ENCODE measurements at regions not wholly inside any gene's neighbourhood (a gene's known extent, or its start where the extent isn't known, plus 50 kb on each side); places are given as distances from the start of the nearest gene placed in this dataset.

DNA sequence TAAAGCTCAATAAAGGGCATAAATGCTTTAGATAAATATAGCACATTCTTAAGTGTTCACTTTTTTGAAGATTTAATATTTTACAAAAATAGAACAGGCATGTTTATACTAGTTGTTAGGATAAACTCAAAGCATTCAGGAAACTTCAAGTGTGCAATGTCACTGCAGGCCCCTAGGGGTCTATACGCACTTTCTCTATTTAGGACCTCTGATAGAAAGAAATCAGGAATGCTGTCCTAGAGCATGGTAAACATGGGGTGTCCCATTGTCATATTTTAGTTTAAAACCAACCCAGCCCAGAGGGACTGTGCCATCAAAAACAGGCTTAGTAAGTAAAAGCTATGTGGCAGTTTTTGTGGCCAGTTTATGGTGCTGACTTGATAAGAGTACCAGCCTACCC is 102.2 kb downstream of the BARHL2 start:
- Histone ChIP-seq H3K4me1 (no peaks in the 10 kb centered on the region), H3K4me3 (no peak overlapping the region), H3K36me3 (no peaks in the 10 kb centered on the region), H3K9me3 (no peaks in the 10 kb centered on the region), H3K27me3 (no peaks in the 10 kb centered on the region), H3K27ac (no peak overlapping the region)
- DNase-seq: no peak
- intact Hi-C loops (cut with DNase I): no loop called here
- 85 to 92% methylated on average over 1 of the region's 1 CpG for WGBS, 2 donors
- TF ChIP-seq POLR2AphosphoS5 (IDR thresholded peaks at IDR 0.05) (no peak), POLR2A (IDR thresholded peaks at IDR 0.05) (no peak), EP300 (IDR thresholded peaks at IDR 0.05) (no peak)
- TF ChIP-seq, protein P1, sequence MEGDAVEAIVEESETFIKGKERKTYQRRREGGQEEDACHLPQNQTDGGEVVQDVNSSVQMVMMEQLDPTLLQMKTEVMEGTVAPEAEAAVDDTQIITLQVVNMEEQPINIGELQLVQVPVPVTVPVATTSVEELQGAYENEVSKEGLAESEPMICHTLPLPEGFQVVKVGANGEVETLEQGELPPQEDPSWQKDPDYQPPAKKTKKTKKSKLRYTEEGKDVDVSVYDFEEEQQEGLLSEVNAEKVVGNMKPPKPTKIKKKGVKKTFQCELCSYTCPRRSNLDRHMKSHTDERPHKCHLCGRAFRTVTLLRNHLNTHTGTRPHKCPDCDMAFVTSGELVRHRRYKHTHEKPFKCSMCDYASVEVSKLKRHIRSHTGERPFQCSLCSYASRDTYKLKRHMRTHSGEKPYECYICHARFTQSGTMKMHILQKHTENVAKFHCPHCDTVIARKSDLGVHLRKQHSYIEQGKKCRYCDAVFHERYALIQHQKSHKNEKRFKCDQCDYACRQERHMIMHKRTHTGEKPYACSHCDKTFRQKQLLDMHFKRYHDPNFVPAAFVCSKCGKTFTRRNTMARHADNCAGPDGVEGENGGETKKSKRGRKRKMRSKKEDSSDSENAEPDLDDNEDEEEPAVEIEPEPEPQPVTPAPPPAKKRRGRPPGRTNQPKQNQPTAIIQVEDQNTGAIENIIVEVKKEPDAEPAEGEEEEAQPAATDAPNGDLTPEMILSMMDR (IDR thresholded peaks at IDR 0.05): no peak

DNA sequence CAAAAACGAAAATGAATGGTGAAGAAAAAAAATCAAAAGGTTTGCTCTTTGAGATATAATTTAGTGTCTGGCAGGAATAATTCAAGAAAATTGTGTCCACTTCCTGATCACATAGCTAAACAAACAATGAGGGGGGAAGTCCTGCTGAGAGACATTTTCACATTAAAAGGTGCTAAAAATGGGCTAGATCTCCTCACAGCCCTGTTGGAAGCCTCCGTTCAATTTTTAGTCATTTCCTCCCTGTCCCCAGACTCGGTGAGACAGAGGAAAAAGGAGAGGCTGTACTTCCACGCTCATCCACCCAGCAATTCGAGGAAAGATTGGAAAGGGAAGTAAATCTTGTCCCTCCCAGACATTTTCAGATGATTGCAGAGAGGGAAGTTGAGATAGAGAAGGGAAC is 103.7 kb downstream of the BARHL2 start:
- intact Hi-C loops (cut with DNase I): no loop called here
- H3K36me3 ChIP-seq: no peaks in the 10 kb centered on the region
- no peak overlapping the region for H3K4me3 ChIP-seq
- H3K9me3 ChIP-seq: no peaks in the 10 kb centered on the region
- DNase-seq: no peak
- 34 to 39% methylated on average over 5 of the region's 5 CpGs for WGBS, 2 donors
- TF ChIP-seq, protein P1 (IDR thresholded peaks at IDR 0.05): no peak
- no peak for TF ChIP-seq POLR2A (IDR thresholded peaks at IDR 0.05)
- no peak for TF ChIP-seq POLR2AphosphoS5 (IDR thresholded peaks at IDR 0.05)
- no peak for TF ChIP-seq EP300 (IDR thresholded peaks at IDR 0.05)
- no peaks in the 10 kb centered on the region for H3K27me3 ChIP-seq
- no peak overlapping the region for H3K27ac ChIP-seq
- H3K4me1 ChIP-seq: no peaks in the 10 kb centered on the region

DNA sequence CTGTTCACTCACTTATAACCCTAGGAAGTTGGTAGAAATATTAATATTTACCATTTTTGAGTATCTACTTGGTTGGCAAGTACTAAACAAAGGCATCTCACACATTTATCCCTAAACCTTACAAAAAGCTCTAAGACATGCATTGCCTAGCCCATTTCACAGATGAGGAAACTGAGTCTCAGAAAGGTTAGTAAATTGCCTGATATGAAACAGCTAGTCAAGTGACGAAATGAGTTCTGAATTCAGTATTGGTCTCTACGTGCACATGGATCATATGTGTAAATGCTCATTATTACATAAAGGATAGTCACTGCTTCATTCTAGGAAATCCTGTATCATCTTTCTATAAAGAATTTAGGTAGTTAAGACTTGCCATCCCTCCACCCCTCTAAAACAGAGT is 105.1 kb downstream of the BARHL2 start:
- Histone ChIP-seq H3K27ac (no peak overlapping the region), H3K36me3 (no peaks in the 10 kb centered on the region), H3K4me1 (no peaks in the 10 kb centered on the region), H3K9me3 (no peaks in the 10 kb centered on the region), H3K4me3 (no peak overlapping the region), H3K27me3 (no peaks in the 10 kb centered on the region)
- no peak for TF ChIP-seq EP300 (IDR thresholded peaks at IDR 0.05)
- no peak for TF ChIP-seq POLR2A (IDR thresholded peaks at IDR 0.05)
- TF ChIP-seq, protein P1 (IDR thresholded peaks at IDR 0.05): no peak
- TF ChIP-seq POLR2AphosphoS5 (IDR thresholded peaks at IDR 0.05): no peak
- intact Hi-C loops (cut with DNase I): no loop called here
- 91 to 92% methylated on average over 2 of the region's 2 CpGs for WGBS, 2 donors
- no peak for DNase-seq

DNA sequence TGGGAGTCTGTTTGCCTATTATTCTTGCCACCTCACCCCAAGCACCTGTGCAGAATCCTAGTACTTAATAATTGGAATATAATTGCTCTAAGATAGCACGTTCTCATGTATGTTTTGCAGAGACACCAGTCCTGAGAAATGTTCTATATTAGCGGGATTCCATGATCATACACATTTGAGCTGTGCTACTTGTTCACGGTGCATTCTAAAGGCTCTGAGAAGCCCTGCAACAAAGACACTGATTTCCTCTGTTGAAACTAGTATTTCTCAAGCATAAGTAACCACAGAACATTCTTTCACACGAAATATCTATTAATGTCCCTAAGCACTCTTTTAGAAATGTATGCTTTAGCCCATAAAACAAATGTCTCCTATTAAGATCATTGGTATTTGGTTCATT is 109.4 kb downstream of the BARHL2 start:
- Histone ChIP-seq H3K4me3 (no peak overlapping the region), H3K4me1 (no peaks in the 10 kb centered on the region), H3K27me3 (no peaks in the 10 kb centered on the region), H3K9me3 (no peaks in the 10 kb centered on the region), H3K27ac (no peak overlapping the region), H3K36me3 (no peaks in the 10 kb centered on the region)
- WGBS, 2 donors: 83 to 89% methylated on average over 4 of the region's 4 CpGs
- no peak for DNase-seq
- intact Hi-C loops (cut with DNase I): no loop called here
- TF ChIP-seq EP300 (IDR thresholded peaks at IDR 0.05) (no peak), POLR2A (IDR thresholded peaks at IDR 0.05) (no peak), POLR2AphosphoS5 (IDR thresholded peaks at IDR 0.05) (no peak)
- TF ChIP-seq, protein P1 (IDR thresholded peaks at IDR 0.05): no peak

DNA sequence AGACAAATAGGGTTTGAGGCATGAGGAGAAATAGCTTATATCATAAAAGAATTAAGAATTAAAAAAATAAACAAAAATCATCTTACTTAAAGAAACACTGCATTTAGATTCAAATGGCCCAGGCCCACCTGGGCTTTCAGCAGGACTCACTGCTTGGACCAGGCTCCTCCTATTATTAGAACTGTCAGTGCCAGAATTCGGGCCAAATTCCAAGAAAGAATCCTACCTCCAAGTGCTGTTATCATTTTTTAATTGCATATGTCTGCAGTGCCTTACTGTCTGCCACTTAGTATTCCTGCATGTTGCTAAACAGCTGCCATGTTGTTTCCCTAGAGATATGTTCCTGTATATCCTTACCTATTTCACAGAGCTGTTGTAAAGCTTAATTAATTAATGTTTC is 112.0 kb downstream of the BARHL2 start:
- WGBS, 2 donors: 85 to 87% methylated on average over 1 of the region's 1 CpG

More for the DNA sequence above, 112.0 kb downstream of the BARHL2 start:
- Histone ChIP-seq H3K9me3 (peaks cover 0 to 2% (median 0%) of the 10 kb centered on the region in 4 donors), H3K36me3 (no peaks in the 10 kb centered on the region), H3K4me3 (no peak overlapping the region), H3K4me1 (no peaks in the 10 kb centered on the region), H3K27ac (no peak overlapping the region), H3K27me3 (no peaks in the 10 kb centered on the region)
- TF ChIP-seq POLR2A (IDR thresholded peaks at IDR 0.05): no peak
- TF ChIP-seq POLR2AphosphoS5 (IDR thresholded peaks at IDR 0.05): no peak
- TF ChIP-seq, protein P1 (IDR thresholded peaks at IDR 0.05): no peak
- no peak for TF ChIP-seq EP300 (IDR thresholded peaks at IDR 0.05)
- no peak for DNase-seq
- intact Hi-C loops (cut with DNase I): no loop called here

All from sigmoid colon (tissue), 6 donors.